Thyroid gland (tissue), 4 donors: ENCODE measurements at regions not wholly inside any gene's neighbourhood (a gene's known extent, or its start where the extent isn't known, plus 50 kb on each side); places are given as distances from the start of the nearest gene placed in this dataset.

Experiments
- DNase-seq, 2 donors: peaks; one replicate each; pipeline ENCODE4 v3.0.0-alpha.2; 2019
- H3K27ac ChIP-seq, 3 donors: fragments of 200-600 bp; sonication (generic); 1 replicate in 2 of 3; 2 replicates in 1 of 3; pipeline ENCODE4 v1.5.1; 2016 to 2019; ENCODE audit warnings: mild to moderate bottlenecking in 1 of 3, moderate library complexity in 1 of 3
- H3K27me3 ChIP-seq: fragments of 200-600 bp; sonication (generic); one replicate; pipeline ENCODE4 v1.5.1; 2019
- H3K36me3 ChIP-seq, 2 donors: fragments of 200-600 bp; sonication (generic); one replicate each; pipeline ENCODE4 v1.5.1; 2016 to 2019
- H3K4me1 ChIP-seq, 2 donors: fragments of 200-600 bp; sonication (generic); one replicate each; pipeline ENCODE4 v1.5.1; 2017 to 2019
- H3K4me3 ChIP-seq, 3 donors: fragments of 200-600 bp; sonication (generic); replicated peaks in 1 of 3; 1 replicate in 2 of 3; 2 replicates in 1 of 3; pipeline ENCODE4 v1.5.1; 2016; ENCODE audit warnings: mild to moderate bottlenecking in 1 of 3
- H3K9me3 ChIP-seq: fragments of 200-600 bp; sonication (generic); one replicate; pipeline ENCODE4 v1.5.1; 2017
- CTCF ChIP-seq, 6 experiments: fragments of 200-600 bp in 3 of 6; fragments of 450-650 bp in 3 of 6; sonication (generic) in 3 of 6; IDR thresholded peaks; one replicate each; pipeline ENCODE4 v1.5.1; 2016 to 2019; ENCODE audit warnings: antibody characterized with exemption in 6 of 6, mild to moderate bottlenecking in 2 of 6, inconsistent platforms in 1 of 6, moderate library complexity in 1 of 6
- POLR2A ChIP-seq, 2 donors: fragments of 450-650 bp; IDR thresholded peaks; one replicate each; pipeline ENCODE4 v1.6.1; 2017; ENCODE audit warnings: antibody characterized with exemption in 2 of 2, mild to moderate bottlenecking in 2 of 2, moderate library complexity in 1 of 2
- WGBS, 2 donors: methylation state at CpG; one replicate each; pipeline ENCODE4 v1.1.5; 2017; 5-methylcytosine and 5-hydroxymethylcytosine counted together
- intact Hi-C: fragments of 100-400 bp; cut with DNase I; formaldehyde crosslinking; loops from one replicate; pipeline ENCODE4 v1.15.1; 2023

DNA sequence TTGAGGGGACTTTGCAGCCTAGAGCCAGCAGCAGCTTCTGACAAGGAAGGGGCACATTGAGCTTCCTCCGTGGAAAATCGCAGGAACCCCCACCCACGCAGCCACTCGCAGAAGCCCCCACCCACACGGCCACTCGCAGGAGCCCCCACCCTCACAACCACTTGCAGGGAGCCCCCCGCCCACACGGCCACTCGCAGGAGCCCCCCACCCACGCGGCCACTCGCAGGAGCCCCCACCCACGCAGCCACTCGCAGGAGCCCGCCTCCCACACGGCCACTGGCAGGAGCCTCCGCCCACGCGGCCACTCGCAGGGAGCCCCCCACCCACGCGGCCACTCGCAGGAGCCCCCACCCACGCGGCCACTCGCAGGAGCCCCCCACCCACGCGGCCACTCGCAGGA lies 228.4 kb upstream of the CDH4 start:
- intact Hi-C loops, result no loop called here
- Histone ChIP-seq H3K4me1 (no peaks in the 10 kb centered on the region), H3K9me3 (no peaks in the 10 kb centered on the region), H3K4me3 (no peak overlapping the region), H3K27me3 (no peaks in the 10 kb centered on the region), H3K27ac (no peak overlapping the region), H3K36me3 (no peaks in the 10 kb centered on the region)
- DNase-seq, result no peak
- TF ChIP-seq CTCF (IDR thresholded peaks at IDR 0.05), result no peak
- WGBS, 2 donors, result 83 to 89% methylated on average over 4 to 6 of the region's 29 CpGs

DNA sequence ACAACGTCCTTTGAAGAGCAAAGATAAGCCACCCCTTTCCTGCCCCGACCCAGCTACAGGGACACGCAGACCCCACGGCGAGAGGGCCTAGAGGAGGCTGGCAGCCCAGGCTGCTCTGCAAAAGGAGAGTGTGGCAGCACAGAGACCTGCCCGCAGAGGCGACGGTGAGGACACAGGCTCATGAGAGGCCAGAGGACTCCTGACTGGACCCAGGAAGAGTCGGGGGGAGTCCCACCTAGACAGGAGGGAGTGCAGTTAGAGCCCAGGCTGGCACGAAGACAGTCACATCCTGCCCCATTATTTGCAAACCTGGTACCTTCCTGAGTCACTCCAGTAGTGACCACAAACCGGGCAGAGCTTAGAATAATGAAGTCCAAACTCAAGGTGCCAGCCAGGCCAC lies 227.7 kb upstream of the CDH4 start:
- 80 to 82% methylated on average over 11 of the region's 11 CpGs for WGBS, 2 donors
- no peaks in the 10 kb centered on the region for H3K4me1 ChIP-seq
- no peaks in the 10 kb centered on the region for H3K9me3 ChIP-seq
- intact Hi-C loops, result no loop called here
- no peak overlapping the region for H3K4me3 ChIP-seq
- H3K36me3 ChIP-seq, result no peaks in the 10 kb centered on the region
- no peak for DNase-seq
- TF ChIP-seq POLR2A (IDR thresholded peaks at IDR 0.05), result no peak
- no peak for TF ChIP-seq CTCF (IDR thresholded peaks at IDR 0.05)
- no peak overlapping the region for H3K27ac ChIP-seq
- no peaks in the 10 kb centered on the region for H3K27me3 ChIP-seq

GRCh38 chr20:61025536-61025935 lies 226.5 kb upstream of the CDH4 start:
- no peak overlapping the region for H3K4me3 ChIP-seq
- no peaks in the 10 kb centered on the region for H3K9me3 ChIP-seq
- no peak overlapping the region for H3K27ac ChIP-seq
- no peak for DNase-seq
- H3K4me1 ChIP-seq, result no peaks in the 10 kb centered on the region
- H3K27me3 ChIP-seq, result no peaks in the 10 kb centered on the region
- intact Hi-C loops, result no loop called here
- no peak for TF ChIP-seq CTCF (IDR thresholded peaks at IDR 0.05)
- TF ChIP-seq POLR2A (IDR thresholded peaks at IDR 0.05), result no peak
- WGBS, 2 donors, result 85 to 92% methylated on average over 10 of the region's 10 CpGs
- H3K36me3 ChIP-seq, result no peaks in the 10 kb centered on the region

- Histone ChIP-seq H3K9me3 (no peaks in the 10 kb centered on the region), H3K4me1 (no peaks in the 10 kb centered on the region), H3K27ac (no peak overlapping the region), H3K27me3 (no peaks in the 10 kb centered on the region), H3K4me3 (no peak overlapping the region), H3K36me3 (no peaks in the 10 kb centered on the region)
- WGBS, 2 donors, result 95 to 96% methylated on average over 6 of the region's 6 CpGs
- intact Hi-C loops, result no loop called here
- DNase-seq, result no peak
- TF ChIP-seq POLR2A (IDR thresholded peaks at IDR 0.05) (no peak), CTCF (IDR thresholded peaks at IDR 0.05) (no peak)
Observed at GRCh38 chr20:61026173-61026572, 225.9 kb upstream of the CDH4 start.

- no peak for DNase-seq
- Histone ChIP-seq H3K27me3 (no peaks in the 10 kb centered on the region), H3K4me3 (no peak overlapping the region), H3K9me3 (no peaks in the 10 kb centered on the region), H3K4me1 (no peaks in the 10 kb centered on the region), H3K27ac (no peak overlapping the region), H3K36me3 (no peaks in the 10 kb centered on the region)
- WGBS, 2 donors, result 83 to 90% methylated on average over 5 of the region's 5 CpGs
- TF ChIP-seq POLR2A (IDR thresholded peaks at IDR 0.05), result no peak
- TF ChIP-seq CTCF (IDR thresholded peaks at IDR 0.05), result no peak
- intact Hi-C loops, result no loop called here
Observed at GRCh38 chr20:61026731-61027130, 225.3 kb upstream of the CDH4 start.
